HTR-8/SVneo (cell line): ENCODE measurements at regions not wholly inside any gene's neighbourhood (a gene's known extent, or its start where the extent isn't known, plus 50 kb on each side); places are given as distances from the start of the nearest gene placed in this dataset.

ENCODE experiments used
- DNase-seq: peaks from one replicate; pipeline ENCODE4 v3.0.0; 2011; ENCODE audit warnings: low spot score, mixed read lengths; ENCODE audit not compliant: insufficient read length
- FAIRE-seq: peaks from 2 replicates; lab custom pipeline; 2011; peaks lifted over from hg19 to GRCh38; lab: Jason Lieb, UNC

DNA sequence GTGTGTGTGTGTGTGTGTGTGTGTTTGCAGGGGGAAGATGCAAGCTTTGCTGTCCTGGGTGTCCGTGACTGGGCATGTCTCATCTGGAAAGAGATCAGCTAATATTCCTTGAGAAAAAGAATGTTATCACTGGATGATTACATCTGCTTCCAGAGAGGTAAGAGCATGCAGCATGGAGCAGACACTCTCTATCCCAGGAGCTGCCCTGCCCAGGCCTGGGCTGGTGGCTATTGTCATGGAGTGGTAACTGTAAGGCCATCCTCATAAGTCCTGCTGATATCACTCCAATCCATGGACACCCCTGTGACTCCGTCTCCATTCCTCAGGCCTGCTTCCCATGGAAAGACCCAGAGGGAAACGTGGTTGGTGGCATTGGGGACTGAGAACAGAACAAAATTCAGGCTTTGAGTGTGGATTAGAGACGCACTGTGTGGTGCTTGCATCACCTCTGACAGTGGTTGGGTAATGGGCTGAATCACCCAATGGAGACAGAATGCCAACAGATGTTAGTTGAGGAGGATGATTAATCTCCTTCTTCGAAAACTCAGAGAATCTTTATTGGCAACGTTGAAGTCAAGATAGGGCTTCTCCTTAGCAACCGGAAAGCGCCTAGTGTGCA is 52.0 kb upstream of the KCNIP1 start:
- no peak for FAIRE-seq
- DNase-seq: peak; percentile 20

GRCh38 chr5:170450061-170450669 is 53.7 kb upstream of the KCNIP1 start:
- DNase-seq (no peak), FAIRE-seq (no peak)

GRCh38 chr5:170449232-170449631 is 54.6 kb upstream of the KCNIP1 start:
- FAIRE-seq (no peak), DNase-seq (no peak)

DNA sequence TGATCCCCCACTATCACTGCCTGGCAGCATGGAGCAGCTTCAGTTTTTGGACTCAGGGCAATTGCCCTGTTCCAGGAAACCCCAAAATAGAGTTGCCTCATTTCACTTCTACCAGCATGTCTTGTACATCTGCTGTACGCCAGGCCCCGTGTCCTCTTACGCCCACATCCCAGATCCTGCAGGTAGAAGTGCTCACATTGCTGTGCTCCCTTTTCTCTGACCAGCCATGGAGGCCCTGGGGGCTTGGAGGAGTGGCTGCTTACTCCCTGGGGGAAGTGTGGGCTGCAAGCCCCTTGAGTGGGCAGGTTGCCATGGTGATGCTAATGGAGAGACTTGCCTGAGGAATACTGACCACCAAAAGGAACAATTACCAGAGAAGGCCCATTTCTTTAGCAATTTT is 55.6 kb upstream of the KCNIP1 start:
- DNase-seq: no peak
- FAIRE-seq: no peak

GRCh38 chr5:170446365-170446764 is 57.2 kb upstream of the KCNMB1 start:
- FAIRE-seq: no peak

DNA sequence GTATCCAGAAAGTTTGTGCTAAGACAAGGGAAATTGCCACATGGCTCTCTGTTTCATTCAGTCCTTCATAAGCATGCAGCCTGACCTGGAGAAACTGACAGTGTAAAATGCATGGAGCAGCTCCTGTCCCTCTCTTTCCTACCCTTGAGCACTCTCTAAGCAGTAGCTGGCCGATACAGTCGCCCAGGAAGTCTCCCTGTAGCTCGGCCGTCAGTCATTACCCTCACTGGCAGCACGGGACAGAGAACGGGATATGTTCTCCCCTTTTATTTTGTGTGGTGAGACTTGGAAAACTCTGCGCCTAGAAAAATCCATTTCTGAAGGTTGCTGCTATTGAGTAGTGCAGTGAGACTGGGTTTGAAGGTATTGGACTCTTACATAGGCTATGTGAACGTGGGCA is 56.8 kb upstream of the KCNMB1 start:
- DNase-seq (no peak), FAIRE-seq (no peak)

More at GRCh38 chr5:170446365-170446764, 57.2 kb upstream of the KCNMB1 start:
- no peak for DNase-seq

GRCh38 chr5:170444969-170445505 is 55.9 kb upstream of the KCNMB1 start:
- FAIRE-seq: no peak
- no peak for DNase-seq

DNA sequence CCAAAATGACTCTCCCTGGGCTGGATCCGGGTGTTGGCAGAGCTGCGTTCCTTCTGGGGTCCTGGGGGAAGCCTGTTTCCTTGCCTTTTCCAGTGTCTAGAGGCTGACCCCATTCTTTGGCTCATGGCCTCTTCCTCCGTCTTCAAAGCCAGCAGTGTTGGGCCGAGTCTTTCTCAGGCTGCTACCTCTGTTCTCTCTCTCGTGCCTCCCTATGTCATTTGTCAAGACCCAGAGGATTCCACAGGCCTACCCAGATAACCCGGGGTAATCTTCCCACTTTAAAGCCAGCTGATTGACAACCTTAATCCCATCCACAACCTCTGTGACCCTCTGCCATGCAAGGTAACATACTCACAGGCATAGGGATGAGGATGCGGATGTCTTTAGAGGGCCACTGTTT is 55.0 kb upstream of the KCNMB1 start:
- DNase-seq (no peak), FAIRE-seq (no peak)

GRCh38 chr5:170443624-170444023 is 54.5 kb upstream of the KCNMB1 start:
- FAIRE-seq: no peak
- DNase-seq: no peak

- FAIRE-seq: no peak
- no peak for DNase-seq
These were observed 53.8 kb upstream of the KCNMB1 start for GRCh38 chr5:170442921-170443320.

DNA sequence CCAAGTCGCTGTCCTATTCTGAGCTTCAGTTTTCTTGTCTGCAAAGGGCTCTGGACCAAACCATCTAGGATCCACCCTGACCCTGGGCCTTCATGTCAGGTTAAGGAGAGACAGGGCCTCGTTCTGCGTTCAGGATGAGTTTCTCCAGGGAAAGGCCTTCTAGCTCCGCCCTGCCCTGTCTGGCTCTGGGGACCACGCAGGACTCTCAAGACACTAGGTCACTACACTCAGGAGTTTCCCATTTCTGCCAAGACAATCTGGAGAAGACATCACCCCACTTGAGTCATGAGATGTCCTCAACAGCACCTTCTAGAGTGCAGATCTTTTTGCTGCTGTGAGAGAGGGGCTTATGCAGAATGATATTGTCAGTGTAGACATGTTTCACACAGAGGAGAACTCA is 53.2 kb upstream of the KCNMB1 start:
- FAIRE-seq: no peak

DNA sequence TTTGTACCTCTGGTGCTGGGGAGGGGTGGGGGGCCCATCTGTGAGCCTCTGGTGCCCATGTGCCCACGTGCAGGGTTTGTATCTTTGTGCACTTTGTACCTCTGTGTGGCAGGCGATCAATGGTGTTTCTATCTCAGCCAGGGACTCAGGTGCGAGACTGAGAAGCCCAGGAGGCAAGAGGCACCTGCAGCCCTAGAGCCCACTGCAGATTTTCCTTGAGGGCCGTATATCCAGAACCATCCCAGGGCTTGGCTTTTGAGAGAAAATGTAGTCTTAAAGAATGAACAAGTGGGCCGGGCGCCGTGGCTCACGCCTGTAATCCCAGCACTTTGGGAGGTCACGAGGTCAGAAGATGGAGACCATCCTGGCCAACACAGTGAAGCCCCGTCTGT is 52.2 kb upstream of the KCNMB1 start:
- no peak for FAIRE-seq

More for the DNA sequence above, 53.2 kb upstream of the KCNMB1 start:
- DNase-seq: no peak

GRCh38 chr5:170440771-170441392 is 51.7 kb upstream of the KCNMB1 start:
- no peak for FAIRE-seq
- no peak for DNase-seq

More for the DNA sequence above, 52.2 kb upstream of the KCNMB1 start:
- DNase-seq: no peak

GRCh38 chr5:170439944-170440269 is 50.7 kb upstream of the KCNMB1 start:
- DNase-seq (no peak), FAIRE-seq (no peak)

- DNase-seq: no peak
- no peak for FAIRE-seq
These were observed 50.2 kb upstream of the KCNMB1 start for GRCh38 chr5:170439223-170439943.
